Dermis blood vessel endothelial cell (primary cell): ENCODE measurements at regions not wholly inside any gene's neighbourhood (a gene's known extent, or its start where the extent isn't known, plus 50 kb on each side); places are given as distances from the start of the nearest gene placed in this dataset.
"Not testable (repeated sequence)": the region's sequence is repeated elsewhere in the genome, so short reads cannot be mapped to it uniquely, and the experiment has no call there.

Experiments
- DNase-seq: peaks from one replicate; pipeline ENCODE4 v3.0.0; 2010

DNA sequence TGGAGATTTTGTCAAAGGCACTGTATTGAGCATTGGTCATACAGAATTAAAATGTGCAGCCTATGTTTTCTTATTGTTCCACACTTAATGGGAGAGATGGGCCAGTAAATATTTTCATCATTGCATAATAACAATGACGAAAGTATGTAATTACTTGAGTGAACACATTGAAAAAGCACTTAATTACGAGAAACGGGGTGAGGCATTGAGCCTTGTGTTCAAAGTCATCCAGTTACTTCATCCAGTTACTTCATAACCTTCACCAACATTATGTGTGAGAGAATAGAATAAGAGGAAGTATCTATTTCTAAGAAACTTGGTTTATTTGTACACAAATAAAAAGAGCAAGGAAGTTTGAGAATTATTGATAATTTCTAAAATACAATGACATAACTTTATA is 1427.0 kb downstream of the ADGRL3 start:
- DNase-seq, result no peak

DNA sequence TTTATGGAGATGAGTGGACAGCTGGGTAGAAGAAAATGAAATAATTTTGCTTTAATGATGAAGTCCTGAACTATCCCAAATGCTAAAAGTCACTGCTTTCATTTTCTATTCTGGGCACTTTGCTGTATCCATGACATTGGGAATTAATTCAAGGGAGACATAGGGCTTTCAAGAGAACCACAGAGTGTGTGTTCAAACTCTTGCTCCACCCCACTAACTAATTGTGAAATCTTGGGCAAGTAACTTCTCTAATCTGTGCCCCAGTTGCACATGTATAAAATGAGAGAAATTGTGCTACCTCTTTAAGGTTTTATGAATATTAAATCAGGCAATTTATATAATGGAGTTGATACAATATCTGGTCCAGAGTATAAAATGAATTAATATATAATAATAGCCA is 1422.0 kb downstream of the ADGRL3 start:
- no peak for DNase-seq

DNA sequence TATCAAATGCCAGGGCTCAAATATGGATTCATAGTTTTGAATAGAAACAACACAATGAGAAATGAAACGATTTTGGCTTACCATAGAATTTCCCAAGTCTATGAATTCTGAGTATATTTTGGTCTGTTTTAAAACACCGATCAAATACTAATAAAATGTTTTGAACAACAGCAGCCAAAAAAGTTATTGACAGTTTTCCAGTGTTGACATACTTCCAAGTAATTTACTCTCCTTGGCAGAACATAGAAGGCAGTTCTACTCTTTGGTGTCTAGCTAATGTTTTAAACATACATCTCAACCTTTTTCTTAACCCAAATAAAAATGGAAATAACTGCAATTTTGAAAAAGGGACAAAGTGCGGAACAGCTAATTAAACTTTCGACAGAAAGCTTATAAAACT is 1419.8 kb downstream of the ADGRL3 start:
- no peak for DNase-seq

DNA sequence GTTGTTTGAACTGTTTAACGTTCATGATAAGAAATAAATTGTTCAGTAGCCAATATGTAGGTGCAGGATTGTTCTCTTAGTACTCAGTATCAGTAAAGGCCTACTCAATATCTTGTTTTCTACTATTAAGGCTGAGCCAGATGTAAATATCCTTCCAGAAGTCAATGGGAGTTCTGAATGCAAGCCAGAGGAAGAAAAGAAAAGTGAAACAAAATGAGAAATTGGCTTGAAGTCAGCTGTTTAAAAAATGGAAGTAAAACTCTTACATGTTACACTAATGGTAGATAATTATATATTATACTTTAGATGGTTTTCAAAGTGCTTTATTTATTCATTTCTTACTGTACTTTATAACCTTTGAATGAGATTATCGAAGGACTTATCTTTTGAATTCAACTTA is 1417.9 kb downstream of the ADGRL3 start:
- no peak for DNase-seq

DNA sequence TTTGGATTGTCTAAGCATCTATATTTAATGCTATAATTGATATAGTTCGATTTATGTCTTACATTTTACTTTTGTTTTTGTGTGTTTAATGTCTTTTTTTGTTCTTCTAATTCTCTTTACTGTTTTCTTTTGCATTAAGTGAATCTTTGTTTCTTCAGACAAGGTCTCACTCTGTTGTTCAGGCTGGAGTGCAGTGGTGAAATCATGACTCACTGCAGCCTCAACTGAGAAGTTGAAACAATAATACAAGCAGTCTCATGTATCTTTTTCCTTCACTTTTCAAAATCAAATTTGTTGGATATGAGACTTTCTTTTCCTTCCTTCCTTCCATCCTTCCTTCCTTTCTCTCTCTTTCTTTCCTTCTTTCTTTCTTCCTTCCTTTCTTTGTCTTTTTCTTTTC is 1401.6 kb downstream of the ADGRL3 start:
- no peak for DNase-seq

DNA sequence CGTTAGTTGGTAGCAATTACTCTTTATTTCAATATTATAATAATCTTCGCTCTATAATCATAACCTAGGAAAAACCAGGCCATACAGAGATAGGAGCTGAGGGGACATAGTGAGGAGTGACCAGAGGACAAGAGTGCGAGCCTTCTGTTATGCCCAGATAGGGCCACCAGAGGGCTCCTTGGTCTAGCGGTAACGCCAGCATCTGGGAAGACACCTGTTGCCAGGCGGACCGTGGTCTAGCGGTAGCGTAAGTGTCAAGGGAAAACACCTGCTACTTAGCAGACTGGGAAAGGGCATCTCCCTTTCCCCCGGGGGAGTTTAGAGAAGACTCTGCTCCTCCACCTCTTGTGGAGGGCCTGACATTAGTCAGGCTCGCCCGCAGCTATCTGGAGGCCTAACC is 1395.1 kb downstream of the ADGRL3 start:
- not testable (repeated sequence) for DNase-seq

DNA sequence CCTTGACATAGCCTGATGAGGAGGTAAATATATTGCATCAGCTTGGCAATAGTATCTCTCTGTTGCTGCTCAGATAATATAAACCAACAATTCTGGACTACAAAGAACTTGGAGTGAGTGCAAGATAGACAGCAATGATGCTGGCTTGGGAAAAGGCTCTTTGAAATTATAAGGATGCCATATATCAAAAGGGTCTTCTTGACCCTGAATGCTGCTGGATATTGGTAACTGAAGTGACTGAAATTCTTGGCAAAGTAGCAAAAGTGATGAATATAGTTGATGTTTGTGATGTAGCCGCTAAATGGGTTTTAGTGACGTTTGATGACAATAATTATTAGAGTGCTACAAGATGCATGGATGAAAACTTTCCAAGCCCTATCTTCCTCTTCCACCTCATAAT is 1391.6 kb downstream of the ADGRL3 start:
- no peak for DNase-seq

DNA sequence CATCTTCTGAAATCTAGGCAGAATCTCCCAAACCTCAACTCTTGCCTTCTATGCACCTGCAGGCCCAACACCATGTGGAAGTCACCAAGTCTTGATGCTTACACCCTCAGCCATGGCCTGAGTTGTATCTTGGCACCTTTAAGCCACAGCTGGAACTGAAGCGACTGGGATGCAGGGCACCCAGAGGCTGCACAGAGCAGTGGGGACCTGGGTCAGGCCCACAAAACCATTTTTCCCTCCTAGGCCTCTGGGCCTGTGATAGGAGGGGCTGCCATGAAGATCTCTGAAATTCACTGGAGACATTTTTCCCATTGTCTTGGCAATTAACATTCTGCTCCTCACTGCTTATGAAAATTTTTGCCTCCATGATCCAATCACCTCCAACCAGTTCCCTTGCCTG is 1388.5 kb downstream of the ADGRL3 start:
- no peak for DNase-seq

DNA sequence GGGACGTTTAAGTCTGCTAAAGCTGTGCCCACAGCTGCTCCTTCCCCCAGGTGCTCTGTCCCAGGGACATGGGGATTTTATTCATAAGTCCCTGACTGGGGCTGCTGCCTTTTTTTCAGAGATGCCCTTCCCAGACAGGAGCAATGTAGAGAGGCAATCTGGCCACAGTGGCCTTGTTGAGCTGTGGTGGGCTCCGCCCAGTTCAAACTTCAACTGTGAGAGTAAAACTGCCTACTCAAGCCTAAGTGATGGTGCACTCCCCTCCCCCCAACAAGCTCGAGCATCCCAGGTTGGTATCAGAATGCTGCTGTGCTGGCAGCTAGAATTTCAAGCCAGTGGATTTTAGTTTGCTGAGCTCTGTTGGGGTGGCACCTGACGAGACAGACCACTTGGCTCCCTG is 1371.4 kb downstream of the ADGRL3 start:
- DNase-seq, result no peak

DNA sequence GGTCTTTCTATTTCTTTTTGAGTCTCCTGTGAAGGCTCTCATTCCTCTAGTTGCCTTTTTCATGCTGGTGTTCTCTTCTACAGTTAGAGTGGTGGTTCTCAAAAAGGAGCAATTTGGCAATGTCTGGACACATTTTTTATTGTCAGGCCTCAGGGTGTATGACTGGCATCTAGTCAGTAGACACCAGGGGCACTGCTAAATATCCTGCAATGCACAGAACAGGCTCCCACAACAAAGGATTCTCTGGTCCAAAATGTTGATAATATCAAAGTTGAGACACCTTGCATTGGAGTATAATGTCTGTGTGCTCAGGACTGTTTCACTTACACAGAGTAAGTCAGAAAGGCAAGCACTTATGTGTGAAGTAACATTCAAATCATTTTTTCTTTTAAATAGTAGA is 1360.7 kb downstream of the ADGRL3 start:
- no peak for DNase-seq

DNA sequence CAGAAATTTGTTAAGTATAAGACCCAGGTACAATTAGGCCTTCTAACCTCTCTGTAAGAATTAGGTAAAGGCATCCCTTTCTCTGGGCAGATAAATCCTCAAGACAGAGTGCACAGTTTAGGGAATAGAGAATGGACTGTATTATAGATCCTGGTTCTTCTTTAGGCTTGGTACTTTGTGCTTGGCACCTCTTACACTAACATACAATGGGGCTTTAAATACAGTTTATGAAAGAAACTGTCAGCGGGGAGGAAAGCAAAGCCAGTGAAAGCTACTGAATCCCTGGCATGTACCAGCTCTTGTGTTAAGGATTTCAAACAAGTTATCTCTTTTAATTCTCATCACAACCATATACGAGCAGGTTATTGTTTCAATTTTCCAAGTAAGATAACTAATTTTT is 1350.0 kb downstream of the ADGRL3 start:
- no peak for DNase-seq

DNA sequence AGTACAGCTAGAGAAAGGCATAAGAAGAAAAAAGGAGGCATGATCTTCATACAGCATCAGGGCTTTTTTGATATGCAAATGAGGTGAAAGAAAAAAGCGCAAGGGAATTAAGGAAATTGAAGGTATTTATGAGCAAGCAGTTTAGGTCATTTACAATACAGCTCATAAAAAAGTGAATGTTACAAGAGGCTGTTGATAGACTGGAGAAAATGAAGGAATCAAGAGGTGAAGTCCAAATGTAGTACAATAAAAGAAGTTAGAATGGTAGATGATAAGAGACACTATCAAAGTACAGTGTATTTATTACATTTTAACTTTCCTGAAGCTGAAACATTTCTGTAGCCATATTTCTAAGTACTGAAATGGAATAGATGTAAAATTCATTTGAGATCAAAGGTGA is 1349.5 kb downstream of the ADGRL3 start:
- no peak for DNase-seq

DNA sequence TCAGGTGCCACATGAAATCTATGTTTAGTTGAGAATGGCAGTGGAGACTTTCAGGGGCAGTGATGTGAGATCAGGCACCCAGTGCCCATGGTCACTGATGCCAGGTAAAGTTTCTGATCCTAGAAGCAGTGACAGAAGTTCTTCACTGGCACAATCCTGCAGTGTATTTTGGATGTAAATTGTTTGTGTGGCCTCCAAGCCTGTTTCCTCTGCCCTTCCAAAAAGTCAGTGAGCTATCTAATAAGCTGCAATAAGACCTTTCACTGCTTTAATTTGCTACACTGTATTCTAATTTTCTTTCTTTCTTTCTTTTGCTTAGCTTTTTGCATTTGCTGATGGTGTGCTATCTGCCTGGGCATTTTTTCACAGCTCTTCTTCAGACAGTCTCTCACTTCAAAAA is 1348.6 kb downstream of the ADGRL3 start:
- no peak for DNase-seq

DNA sequence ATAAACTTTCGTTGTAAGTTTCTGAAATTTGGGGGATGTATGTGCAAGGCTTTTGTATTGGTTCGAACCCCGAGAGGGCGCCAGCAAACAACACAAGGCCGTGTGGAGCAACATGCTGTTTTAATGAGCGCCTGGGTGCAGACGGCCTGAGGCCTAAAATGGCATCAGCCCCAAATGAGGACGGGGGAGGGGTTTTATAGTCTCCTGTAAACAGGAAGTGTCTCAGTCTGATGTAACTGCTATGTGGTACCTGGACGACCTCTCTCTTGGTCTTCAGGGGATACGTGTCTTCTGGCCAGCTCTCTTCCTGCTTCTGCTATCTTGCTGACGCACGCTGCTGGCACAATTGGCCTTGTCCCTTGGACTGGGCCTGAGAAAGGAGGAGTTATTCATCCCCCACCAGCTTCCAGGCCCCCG is 1348.0 kb downstream of the ADGRL3 start:
- DNase-seq, result no peak

DNA sequence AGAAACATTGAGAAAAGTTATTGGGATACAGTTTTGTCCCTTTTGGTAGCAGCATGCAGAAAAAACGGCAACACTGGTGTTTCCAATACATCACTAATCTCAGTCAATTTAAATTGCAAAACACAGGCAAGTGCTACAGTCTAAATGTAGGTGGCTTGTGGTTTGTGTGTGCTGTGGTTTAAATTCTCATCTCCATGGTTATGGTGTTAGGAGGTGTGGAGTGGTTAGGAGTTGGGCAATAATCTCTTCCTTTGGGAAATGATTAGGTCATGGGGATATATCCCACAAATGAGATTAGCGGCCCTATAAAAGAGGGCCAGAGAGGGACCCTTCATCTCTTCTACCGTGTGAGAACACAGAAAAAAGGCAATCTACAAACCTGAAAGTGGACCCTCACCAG is 1344.3 kb downstream of the ADGRL3 start:
- DNase-seq, result no peak

DNA sequence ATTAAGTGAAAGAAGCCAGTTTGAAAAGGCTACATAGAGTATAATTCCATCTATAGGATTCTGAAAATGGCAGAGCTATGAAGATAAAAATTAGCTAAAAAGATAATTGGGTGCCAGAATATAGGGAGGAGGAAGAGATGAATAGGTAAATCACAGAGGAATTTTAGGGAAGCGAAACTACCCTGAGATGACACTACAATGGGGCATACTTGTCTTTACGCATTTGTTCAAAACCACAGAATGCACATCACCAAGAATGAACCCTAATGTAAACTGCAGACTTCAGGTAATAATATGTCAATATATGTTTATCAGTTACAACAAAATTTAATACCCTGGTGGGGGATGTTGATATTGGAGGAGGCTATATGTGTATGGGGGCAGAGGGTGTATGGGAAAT is 1342.9 kb downstream of the ADGRL3 start:
- DNase-seq, result no peak

DNA sequence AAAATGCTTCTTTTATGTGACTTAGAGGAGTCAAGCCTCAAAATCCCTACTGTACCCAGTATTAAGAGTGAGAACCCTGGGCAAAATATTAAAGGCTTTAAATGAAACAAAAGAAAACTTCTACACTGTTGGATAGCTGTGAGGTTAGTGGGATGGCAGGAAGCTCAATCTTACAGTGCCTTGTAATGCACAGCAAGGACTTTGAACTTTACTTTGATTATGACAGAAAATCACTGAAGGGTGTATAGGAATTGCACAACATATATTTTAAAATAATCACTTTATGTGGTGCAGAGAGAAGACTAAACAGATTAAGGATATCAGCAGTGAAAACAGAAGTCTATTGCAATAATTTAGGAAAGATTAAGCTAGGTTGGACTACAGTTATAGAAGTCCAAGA is 1333.4 kb downstream of the ADGRL3 start:
- no peak for DNase-seq

DNA sequence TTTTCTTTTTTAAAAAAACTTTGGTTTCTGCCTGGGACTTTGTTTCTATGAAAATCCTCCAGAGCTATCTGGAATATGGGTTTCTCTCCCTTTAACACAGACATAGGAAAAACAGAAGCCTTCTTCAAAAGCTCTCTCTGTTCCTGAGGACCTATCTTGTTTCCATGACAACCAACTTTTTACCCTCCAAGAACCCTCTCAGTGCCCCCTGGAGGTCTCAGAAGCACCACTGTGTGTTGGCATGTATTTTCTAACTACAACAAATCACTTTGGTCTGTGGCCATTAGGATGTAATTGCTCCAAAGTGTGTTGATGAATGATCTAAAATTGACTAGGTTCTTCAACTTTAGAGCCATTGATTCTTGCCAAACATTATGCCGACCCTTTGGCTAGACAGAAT is 1331.6 kb downstream of the ADGRL3 start:
- DNase-seq, result no peak

DNA sequence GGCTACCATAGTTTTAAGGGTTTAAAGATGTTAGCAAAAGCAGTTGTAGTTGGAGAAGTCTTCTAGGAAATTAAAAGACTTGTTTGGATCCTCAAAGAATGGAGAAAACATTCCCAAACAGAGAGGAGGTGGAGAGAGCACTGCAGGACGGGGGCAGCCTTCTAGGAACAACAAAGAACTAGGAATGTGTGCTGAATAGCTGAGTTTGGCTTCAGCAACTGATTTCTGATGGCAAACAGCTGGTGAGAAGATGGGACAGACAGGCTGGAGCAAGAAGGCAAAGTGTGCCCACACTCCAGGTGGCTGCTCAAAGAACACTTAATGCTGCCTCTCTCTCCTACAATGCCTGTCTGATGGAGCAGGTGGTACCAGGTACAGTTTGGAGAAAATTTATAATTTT is 1331.1 kb downstream of the ADGRL3 start:
- no peak for DNase-seq

DNA sequence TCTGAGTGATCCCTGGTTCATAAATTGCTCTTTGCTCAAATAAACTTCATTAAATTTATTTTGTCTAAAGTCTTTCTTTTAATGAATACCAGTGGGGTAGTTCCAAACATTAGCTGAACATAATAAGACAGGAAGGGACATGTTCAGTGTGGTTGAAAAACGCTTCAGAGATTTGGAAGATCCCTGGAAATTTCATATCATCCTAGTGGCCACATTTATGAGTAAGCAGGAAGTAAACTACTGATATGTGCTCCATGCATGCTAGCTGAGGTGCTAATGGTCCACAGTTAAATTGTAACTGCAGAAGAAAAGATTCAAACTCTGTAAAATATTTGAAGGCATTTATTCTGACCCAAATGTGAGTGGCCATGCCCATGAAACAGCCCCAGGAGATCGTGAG is 1328.7 kb downstream of the ADGRL3 start:
- no peak for DNase-seq

DNA sequence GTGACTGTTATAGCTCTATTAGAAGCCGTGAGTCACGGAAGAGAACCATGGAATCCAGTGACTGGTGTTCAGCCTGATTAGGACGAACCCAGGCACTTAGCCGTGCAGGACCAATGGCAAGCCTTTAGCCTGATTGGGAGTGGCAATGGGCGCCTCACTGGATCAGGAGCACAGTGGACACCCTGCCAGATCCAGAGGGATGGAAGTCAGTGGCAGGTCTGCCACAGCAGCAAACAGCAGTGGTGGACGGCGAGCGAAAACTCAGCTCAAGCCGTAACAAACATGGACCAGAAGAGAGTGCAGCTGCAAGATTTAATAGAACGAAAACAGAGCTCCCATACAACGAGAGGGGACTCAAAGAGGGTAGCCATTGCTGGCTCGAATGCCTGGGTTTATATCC is 1326.5 kb downstream of the ADGRL3 start:
- DNase-seq, result no peak

DNA sequence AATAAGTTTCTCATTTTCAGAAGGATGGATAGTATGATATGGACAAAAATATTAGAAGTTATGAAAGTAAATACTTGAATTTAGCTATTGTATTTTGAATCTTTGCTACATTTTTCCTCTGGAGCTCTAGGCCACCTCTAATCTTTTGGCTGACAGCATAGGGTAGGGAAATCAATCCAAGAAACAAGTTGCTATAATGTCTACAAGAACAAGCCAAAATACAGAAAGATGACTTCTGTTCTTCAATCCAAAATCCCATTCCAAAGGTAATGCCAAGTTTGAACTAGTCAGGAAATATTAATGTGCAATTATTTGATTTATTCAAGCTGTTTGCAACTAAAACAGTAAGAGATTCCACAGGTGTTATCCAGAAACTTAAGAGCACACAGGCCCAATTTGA is 1323.1 kb downstream of the ADGRL3 start:
- DNase-seq, result no peak

DNA sequence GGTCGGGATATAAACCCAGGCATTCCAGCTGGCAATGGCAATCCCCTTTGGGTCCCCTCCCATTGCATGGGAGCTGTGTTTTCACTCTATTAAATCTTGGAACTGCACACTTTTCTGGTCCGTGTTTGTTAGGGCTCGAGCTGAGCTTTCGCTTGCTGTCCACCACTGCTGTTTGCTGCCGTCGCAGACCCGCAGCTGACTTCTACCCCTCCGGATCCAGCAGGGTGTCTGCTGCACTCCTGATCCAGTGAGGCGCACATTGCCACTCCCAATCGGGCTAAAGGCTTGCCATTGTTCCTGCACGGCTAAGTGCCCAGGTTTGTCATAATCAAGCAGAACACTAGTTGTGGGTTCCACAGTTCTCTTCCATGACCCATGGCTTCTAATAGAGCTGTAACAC is 1322.1 kb downstream of the ADGRL3 start:
- no peak for DNase-seq

DNA sequence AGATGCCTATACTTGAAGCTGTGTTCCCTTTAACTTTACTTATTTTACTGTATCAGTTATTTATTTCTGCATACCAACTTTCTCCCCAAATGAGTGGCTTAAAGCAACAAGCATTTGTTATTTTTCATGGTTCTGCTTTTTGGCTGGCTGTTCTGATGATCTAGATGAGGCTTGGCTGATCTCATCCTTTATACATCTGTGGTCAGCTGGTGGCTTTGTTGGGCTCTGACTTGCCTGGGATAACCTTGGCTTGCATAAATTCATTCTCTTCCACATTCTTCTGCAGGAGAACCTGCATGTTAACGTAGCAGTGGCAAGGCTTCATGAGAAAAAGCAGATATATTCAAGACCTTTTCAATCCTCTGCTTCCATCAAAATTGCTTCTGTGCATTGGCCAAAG is 1317.6 kb downstream of the ADGRL3 start:
- no peak for DNase-seq

DNA sequence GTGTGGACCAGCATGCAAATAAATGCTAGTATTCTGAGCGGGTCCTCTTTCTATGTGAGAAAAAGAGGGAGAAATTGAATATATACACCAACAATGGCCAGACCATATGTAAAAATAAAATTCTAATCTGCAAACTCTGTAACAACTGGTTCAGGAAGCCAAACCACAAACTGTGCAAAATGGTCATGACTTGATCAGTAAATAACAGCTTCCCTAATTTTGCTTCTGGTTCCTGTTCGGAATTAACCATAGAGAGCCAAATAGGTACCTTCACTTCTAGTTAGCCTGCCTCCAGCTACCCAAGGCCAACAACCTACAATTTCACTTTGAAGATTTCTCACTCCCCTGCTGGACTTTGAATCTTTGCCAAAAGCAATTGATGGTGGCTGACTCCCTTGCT is 1313.2 kb downstream of the ADGRL3 start:
- DNase-seq, result no peak

DNA sequence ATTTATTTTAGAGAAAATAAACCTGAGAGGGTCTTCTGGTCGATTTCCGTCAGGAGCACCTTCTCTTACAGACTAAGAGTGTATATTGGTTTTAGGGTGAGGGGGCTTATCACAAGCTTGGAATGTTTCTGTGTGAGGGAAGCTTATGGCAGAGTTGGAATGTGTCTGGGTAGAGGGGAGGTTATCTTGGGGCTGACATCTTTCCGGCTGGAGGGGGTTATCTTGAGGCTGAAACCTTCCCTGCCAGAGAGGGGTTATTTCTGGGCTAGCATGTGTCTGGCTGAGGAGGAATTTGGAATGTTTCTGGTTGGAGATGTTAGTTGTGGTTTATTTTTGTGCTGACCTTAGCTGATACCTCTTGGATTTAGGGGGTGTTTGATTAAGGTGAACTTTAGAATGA is 1312.1 kb downstream of the ADGRL3 start:
- no peak for DNase-seq
